Tibial artery (tissue), 4 donors: ENCODE measurements at regions not wholly inside any gene's neighbourhood (a gene's known extent, or its start where the extent isn't known, plus 50 kb on each side); places are given as distances from the start of the nearest gene placed in this dataset.

Experiments used
- DNase-seq, 2 donors: peaks; one replicate each; pipeline ENCODE4 v3.0.0-alpha.2; 2019
- H3K27ac ChIP-seq, 2 donors: fragments of 200-600 bp; sonication (generic) in 1 of 2; 1 replicate in 1 of 2; 2 replicates in 1 of 2; pipeline ENCODE4 v1.5.1; 2018 to 2019; ENCODE audit warnings: mild to moderate bottlenecking in 1 of 2
- H3K27me3 ChIP-seq, 2 donors: fragments of 200-600 bp; sonication (generic) in 1 of 2; one replicate each; pipeline versions ENCODE4 v1.5.1 to v1.6.0; 2016 to 2019
- H3K36me3 ChIP-seq, 3 donors: fragments of 200-600 bp; sonication (generic) in 2 of 3; one replicate each; pipeline ENCODE4 v1.5.1; 2016 to 2019; ENCODE audit warnings: mild to moderate bottlenecking in 2 of 3
- H3K4me1 ChIP-seq, 4 donors: fragments of 200-600 bp; sonication (generic) in 2 of 4; 1 replicate in 3 of 4; 2 replicates in 1 of 4; pipeline ENCODE4 v1.5.1; 2016 to 2019
- H3K4me3 ChIP-seq, 2 donors: fragments of 200-600 bp; sonication (generic) in 1 of 2; 1 replicate in 1 of 2; 2 replicates in 1 of 2; pipeline ENCODE4 v1.5.1; 2018 to 2019; ENCODE audit warnings: mild to moderate bottlenecking in 2 of 2
- H3K9me3 ChIP-seq, 3 donors: fragments of 200-600 bp; sonication (generic) in 1 of 3; one replicate each; pipeline ENCODE4 v1.5.1; 2016 to 2019
- intact Hi-C: fragments of 100-400 bp; cut with DNase I; formaldehyde crosslinking; loops from one replicate; pipeline ENCODE4 v1.15.0; 2023; ENCODE audit warnings: low total_unique reads
- TF ChIP-seq, protein P1 (sequence below), 2 experiments: fragments of 200-600 bp in 1 of 2; fragments of 450-650 bp in 1 of 2; IDR thresholded peaks; one replicate each; pipeline ENCODE4 v1.5.1; 2017 to 2019; ENCODE audit warnings: antibody characterized with exemption in 2 of 2, mild to moderate bottlenecking in 1 of 2, moderate library complexity in 1 of 2

GRCh38 chr21:28832715-28833061, 160.0 kb downstream of the LTN1 start:
- H3K27ac ChIP-seq = no peak overlapping the region
- intact Hi-C loops = no loop called here
- TF ChIP-seq, protein P1, sequence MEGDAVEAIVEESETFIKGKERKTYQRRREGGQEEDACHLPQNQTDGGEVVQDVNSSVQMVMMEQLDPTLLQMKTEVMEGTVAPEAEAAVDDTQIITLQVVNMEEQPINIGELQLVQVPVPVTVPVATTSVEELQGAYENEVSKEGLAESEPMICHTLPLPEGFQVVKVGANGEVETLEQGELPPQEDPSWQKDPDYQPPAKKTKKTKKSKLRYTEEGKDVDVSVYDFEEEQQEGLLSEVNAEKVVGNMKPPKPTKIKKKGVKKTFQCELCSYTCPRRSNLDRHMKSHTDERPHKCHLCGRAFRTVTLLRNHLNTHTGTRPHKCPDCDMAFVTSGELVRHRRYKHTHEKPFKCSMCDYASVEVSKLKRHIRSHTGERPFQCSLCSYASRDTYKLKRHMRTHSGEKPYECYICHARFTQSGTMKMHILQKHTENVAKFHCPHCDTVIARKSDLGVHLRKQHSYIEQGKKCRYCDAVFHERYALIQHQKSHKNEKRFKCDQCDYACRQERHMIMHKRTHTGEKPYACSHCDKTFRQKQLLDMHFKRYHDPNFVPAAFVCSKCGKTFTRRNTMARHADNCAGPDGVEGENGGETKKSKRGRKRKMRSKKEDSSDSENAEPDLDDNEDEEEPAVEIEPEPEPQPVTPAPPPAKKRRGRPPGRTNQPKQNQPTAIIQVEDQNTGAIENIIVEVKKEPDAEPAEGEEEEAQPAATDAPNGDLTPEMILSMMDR (IDR thresholded peaks at IDR 0.05) = no peak
- no peak overlapping the region for H3K4me3 ChIP-seq
- no peaks in the 10 kb centered on the region for H3K4me1 ChIP-seq
- no peaks in the 10 kb centered on the region for H3K27me3 ChIP-seq
- DNase-seq = no peak
- H3K36me3 ChIP-seq = no peaks in the 10 kb centered on the region
- H3K9me3 ChIP-seq = no peaks in the 10 kb centered on the region

- TF ChIP-seq, protein P1 (IDR thresholded peaks at IDR 0.05) = no peak
- H3K27ac ChIP-seq = no peak overlapping the region
- intact Hi-C loops = no loop called here
These were observed 160.5 kb downstream of the LTN1 start for GRCh38 chr21:28832013-28832714.

DNA sequence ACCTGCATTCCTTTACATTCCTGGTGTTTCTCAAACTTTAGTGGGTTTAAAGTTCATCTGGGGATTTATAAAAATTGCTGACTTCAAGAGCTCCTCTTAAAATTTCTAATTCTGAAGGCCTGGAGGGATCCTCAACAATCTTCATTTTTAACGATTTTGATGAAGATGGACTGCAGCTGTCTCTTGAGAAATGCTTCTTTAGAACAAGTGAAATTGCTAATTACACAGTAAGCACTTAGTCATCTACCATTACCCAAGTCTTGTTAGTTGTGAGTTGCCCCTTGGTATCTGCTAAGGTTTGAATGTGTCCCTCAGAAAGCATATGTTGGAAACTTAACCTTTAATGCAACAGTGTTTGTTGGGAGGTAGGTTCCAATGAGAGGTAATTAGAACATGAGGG, 163.7 kb downstream of the LTN1 start:
- H3K4me3 ChIP-seq = no peak overlapping the region
- DNase-seq = no peak
- H3K4me1 ChIP-seq = peaks cover 0 to 4% (median 0%) of the 10 kb centered on the region in 4 donors
- H3K9me3 ChIP-seq = no peaks in the 10 kb centered on the region
- H3K27ac ChIP-seq = no peak overlapping the region
- intact Hi-C loops = no loop called here
- TF ChIP-seq, protein P1 (IDR thresholded peaks at IDR 0.05) = no peak
- no peaks in the 10 kb centered on the region for H3K36me3 ChIP-seq
- H3K27me3 ChIP-seq = no peaks in the 10 kb centered on the region

More at GRCh38 chr21:28832013-28832714, 160.5 kb downstream of the LTN1 start:
- Histone ChIP-seq H3K9me3 (no peaks in the 10 kb centered on the region), H3K27me3 (no peaks in the 10 kb centered on the region), H3K36me3 (no peaks in the 10 kb centered on the region), H3K4me1 (no peaks in the 10 kb centered on the region), H3K4me3 (no peak overlapping the region)
- DNase-seq = no peak

DNA sequence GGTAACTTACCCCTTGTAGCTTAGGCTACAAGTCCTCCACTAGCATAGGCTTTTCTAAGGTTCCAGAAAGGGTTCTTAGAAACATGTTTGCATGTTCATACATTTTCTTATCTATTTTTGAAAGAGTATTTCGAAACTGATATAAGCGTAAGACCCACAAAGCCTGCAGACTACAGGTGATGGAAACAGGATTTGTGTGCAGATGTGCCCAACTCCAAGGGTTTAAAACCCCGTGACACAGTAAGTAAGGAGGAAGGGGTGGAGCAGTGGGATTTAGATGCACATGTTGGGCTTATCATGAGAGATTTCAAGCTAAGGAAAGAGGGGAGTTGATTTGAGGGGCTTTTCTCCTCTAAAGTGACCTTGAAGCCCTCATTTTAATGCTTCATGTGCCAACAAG, 164.7 kb downstream of the LTN1 start:
- no peak for DNase-seq
- TF ChIP-seq, protein P1 (IDR thresholded peaks at IDR 0.05) = no peak
- H3K4me1 ChIP-seq = peaks cover 0 to 14% (median 7%) of the 10 kb centered on the region in 4 donors
- H3K9me3 ChIP-seq = no peaks in the 10 kb centered on the region
- H3K36me3 ChIP-seq = no peaks in the 10 kb centered on the region
- H3K27ac ChIP-seq = no peak overlapping the region
- intact Hi-C loops = no loop called here
- no peak overlapping the region for H3K4me3 ChIP-seq
- H3K27me3 ChIP-seq = no peaks in the 10 kb centered on the region

GRCh38 chr21:28827422-28827821, 165.3 kb downstream of the LTN1 start:
- intact Hi-C loops = no loop called here
- DNase-seq = no peak
- Histone ChIP-seq H3K27ac (no peak overlapping the region), H3K36me3 (no peaks in the 10 kb centered on the region), H3K4me1 (peaks cover 0 to 20% (median 10%) of the 10 kb centered on the region in 4 donors), H3K4me3 (no peak overlapping the region), H3K27me3 (no peaks in the 10 kb centered on the region), H3K9me3 (no peaks in the 10 kb centered on the region)
- TF ChIP-seq, protein P1 (IDR thresholded peaks at IDR 0.05) = no peak
